Neutrophil (primary cell): ENCODE measurements at regions not wholly inside any gene's neighbourhood (a gene's known extent, or its start where the extent isn't known, plus 50 kb on each side); places are given as distances from the start of the nearest gene placed in this dataset.

Source experiments
- H3K27ac ChIP-seq: fragments of 200-600 bp; sonication (generic); 2 replicates; pipeline ENCODE4 v1.5.1; 2016; ENCODE audit warnings: mild to moderate bottlenecking, moderate library complexity
- H3K27me3 ChIP-seq: fragments of 200-600 bp; sonication (generic); 2 replicates; pipeline ENCODE4 v1.6.0; 2016; ENCODE audit warnings: mild to moderate bottlenecking
- H3K36me3 ChIP-seq: fragments of 200-600 bp; sonication (generic); 2 replicates; pipeline ENCODE4 v1.5.1; 2017
- H3K4me1 ChIP-seq, 2 experiments: fragments of 200-600 bp in 1 of 2; sonication (generic) in 1 of 2; 1 replicate in 1 of 2; 2 replicates in 1 of 2; pipeline versions ENCODE4 v1.5.1 to v1.6.1; 2013 to 2016; ENCODE audit warnings: low read depth in 1 of 2, low read length in 1 of 2, mild to moderate bottlenecking in 1 of 2, moderate library complexity in 1 of 2; ENCODE audit not compliant: control insufficient read depth in 1 of 2, insufficient read depth in 1 of 2
- H3K4me3 ChIP-seq, 2 experiments: fragments of 200-600 bp in 1 of 2; sonication (generic) in 1 of 2; 1 replicate in 1 of 2; 2 replicates in 1 of 2; pipeline ENCODE4 v1.5.1; 2013 to 2016; ENCODE audit warnings: low read depth in 1 of 2, low read length in 1 of 2, mild to moderate bottlenecking in 1 of 2, moderate library complexity in 1 of 2
- H3K9me3 ChIP-seq: fragments of 200-600 bp; sonication (generic); 2 replicates; pipeline ENCODE4 v1.5.1; 2016
- CTCF ChIP-seq: fragments of 200-600 bp; sonication (generic); IDR thresholded peaks from 2 replicates; pipeline ENCODE4 v1.5.1; 2016; ENCODE audit warnings: antibody characterized with exemption

GRCh38 chr4:84232309-84233095 lies 266.6 kb downstream of the NKX6-1 start:
- no peaks in the 10 kb centered on the region for H3K4me1 ChIP-seq
- H3K36me3 ChIP-seq: no peaks in the 10 kb centered on the region
- no peaks in the 10 kb centered on the region for H3K27me3 ChIP-seq
- no peak overlapping the region for H3K27ac ChIP-seq
- H3K4me3 ChIP-seq: no peak overlapping the region
- TF ChIP-seq CTCF: no peak
- H3K9me3 ChIP-seq: no peaks in the 10 kb centered on the region

GRCh38 chr4:84231539-84232055 lies 267.5 kb downstream of the NKX6-1 start:
- Histone ChIP-seq H3K9me3 (no peaks in the 10 kb centered on the region), H3K36me3 (no peaks in the 10 kb centered on the region), H3K4me1 (no peaks in the 10 kb centered on the region), H3K27me3 (no peaks in the 10 kb centered on the region), H3K27ac (no peak overlapping the region), H3K4me3 (no peak overlapping the region)
- TF ChIP-seq CTCF: no peak

- Histone ChIP-seq H3K27me3 (no peaks in the 10 kb centered on the region), H3K4me3 (no peak overlapping the region), H3K4me1 (no peaks in the 10 kb centered on the region), H3K36me3 (no peaks in the 10 kb centered on the region), H3K27ac (no peak overlapping the region), H3K9me3 (no peaks in the 10 kb centered on the region)
- TF ChIP-seq CTCF: no peak
These were observed 274.6 kb downstream of the NKX6-1 start for GRCh38 chr4:84224522-84224921.

- H3K4me1 ChIP-seq: no peaks in the 10 kb centered on the region
- no peak overlapping the region for H3K4me3 ChIP-seq
- H3K27ac ChIP-seq: no peak overlapping the region
- TF ChIP-seq CTCF: no peak
- no peaks in the 10 kb centered on the region for H3K36me3 ChIP-seq
- H3K27me3 ChIP-seq: no peaks in the 10 kb centered on the region
- H3K9me3 ChIP-seq: no peaks in the 10 kb centered on the region
These were observed 277.4 kb downstream of the NKX6-1 start for GRCh38 chr4:84221704-84222103.

- H3K4me3 ChIP-seq: no peak overlapping the region
- H3K36me3 ChIP-seq: no peaks in the 10 kb centered on the region
- no peaks in the 10 kb centered on the region for H3K4me1 ChIP-seq
- H3K27ac ChIP-seq: no peak overlapping the region
- no peak for TF ChIP-seq CTCF
- no peaks in the 10 kb centered on the region for H3K27me3 ChIP-seq
- H3K9me3 ChIP-seq: no peaks in the 10 kb centered on the region
These were observed 278.1 kb downstream of the NKX6-1 start for GRCh38 chr4:84220990-84221389.
